ACC112 (cell line): ENCODE measurements at regions not wholly inside any gene's neighbourhood (a gene's known extent, or its start where the extent isn't known, plus 50 kb on each side); places are given as distances from the start of the nearest gene placed in this dataset.

ENCODE experiments used
- H2AFZ ChIP-seq: fragments of 200-600 bp; sonication (generic); one replicate; pipeline ENCODE4 v1.6.0; 2017; ENCODE audit warnings: antibody characterized with exemption, low read length; ENCODE audit not compliant: unreplicated experiment
- H3K27ac ChIP-seq: fragments of 200-600 bp; sonication (generic); 2 replicates; pipeline ENCODE4 v1.5.1; 2014; ENCODE audit warnings: low read depth, mild to moderate bottlenecking, antibody characterized with exemption, low read length, moderate library complexity
- H3K27me3 ChIP-seq: fragments of 200-600 bp; sonication (generic); 2 replicates; pipeline ENCODE4 v1.6.1; 2014; ENCODE audit warnings: mild to moderate bottlenecking, antibody characterized with exemption, low read length, moderate library complexity, mixed read lengths; ENCODE audit not compliant: insufficient read depth
- H3K36me3 ChIP-seq: fragments of 200-600 bp; sonication (generic); 2 replicates; pipeline ENCODE4 v1.6.1; 2016; ENCODE audit warnings: mild to moderate bottlenecking, antibody characterized with exemption, low read length, moderate library complexity, mixed read lengths; ENCODE audit not compliant: insufficient read depth
- H3K4me1 ChIP-seq: fragments of 200-600 bp; sonication (generic); one replicate; pipeline ENCODE4 v1.6.1; 2016; ENCODE audit warnings: low read length, mixed read lengths; ENCODE audit not compliant: insufficient read depth, unreplicated experiment, control insufficient read depth
- H3K4me3 ChIP-seq: fragments of 200-600 bp; sonication (generic); 2 replicates; pipeline ENCODE4 v1.5.1; 2014; ENCODE audit warnings: mild to moderate bottlenecking, low read depth, low read length
- H3K79me2 ChIP-seq: fragments of 200-600 bp; sonication (generic); one replicate; pipeline ENCODE4 v1.6.0; 2016; ENCODE audit warnings: low read length; ENCODE audit not compliant: control insufficient read depth, unreplicated experiment, insufficient read depth

DNA sequence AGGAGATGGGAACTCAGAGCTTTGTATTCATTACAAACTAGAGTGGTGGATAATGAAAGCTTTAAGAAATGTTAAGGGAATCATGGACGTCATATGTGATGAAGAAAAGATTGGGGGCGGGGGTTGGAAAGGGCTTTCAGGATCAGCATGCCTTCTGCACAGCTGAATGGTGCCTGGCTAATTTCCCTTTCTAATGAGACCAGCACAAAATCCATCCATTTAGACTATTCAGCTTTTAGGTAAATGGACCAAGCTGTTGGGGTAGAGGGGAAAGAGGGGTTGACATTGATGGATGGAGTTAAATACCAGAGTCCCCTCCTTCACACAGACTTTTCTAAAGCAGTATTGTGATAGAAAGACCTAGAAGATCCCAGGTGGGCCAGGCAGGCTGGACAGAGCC lies 737.9 kb upstream of the WWC1 start:
- Histone ChIP-seq H2AFZ (no peak overlapping the region), H3K27me3 (peaks cover 24% of the 10 kb centered on the region), H3K36me3 (no peaks in the 10 kb centered on the region), H3K79me2 (no peaks in the 10 kb centered on the region), H3K4me1 (no peaks in the 10 kb centered on the region), H3K27ac (no peak overlapping the region), H3K4me3 (no peak overlapping the region)

GRCh38 chr5:167554564-167555290 lies 736.7 kb upstream of the WWC1 start:
- Histone ChIP-seq H3K4me1 (no peaks in the 10 kb centered on the region), H3K27ac (no peak overlapping the region), H2AFZ (no peak overlapping the region), H3K36me3 (no peaks in the 10 kb centered on the region), H3K27me3 (peaks cover 36% of the 10 kb centered on the region), H3K79me2 (no peaks in the 10 kb centered on the region), H3K4me3 (no peak overlapping the region)

DNA sequence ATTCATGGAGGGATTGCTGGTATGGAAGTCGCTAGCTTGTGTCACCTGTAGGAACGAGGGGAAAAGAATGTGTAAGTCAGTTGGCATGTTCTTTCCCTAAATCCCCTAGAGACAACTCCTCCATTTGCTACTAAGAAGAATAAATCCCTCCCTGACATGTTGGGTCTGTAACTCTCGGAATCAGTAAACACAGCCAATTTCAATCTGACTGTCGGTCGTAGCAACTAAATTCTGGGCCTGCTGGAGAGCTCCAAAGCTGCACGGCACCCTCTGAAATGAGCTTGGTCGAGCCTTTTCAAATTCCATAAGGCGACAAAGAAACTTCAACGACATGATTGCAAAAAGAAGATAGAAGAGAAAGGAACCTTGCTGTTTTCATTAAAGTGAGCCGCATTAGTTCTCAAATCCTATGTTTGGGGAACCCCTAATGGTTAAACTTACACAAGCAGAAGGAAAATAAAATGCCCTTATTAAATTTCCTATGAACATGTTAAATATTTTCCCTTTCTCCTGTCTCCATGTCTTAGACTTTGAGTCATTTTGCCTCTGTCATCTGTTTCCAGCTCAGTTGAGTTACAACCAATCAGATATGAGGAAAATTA lies 735.8 kb upstream of the WWC1 start:
- no peaks in the 10 kb centered on the region for H3K79me2 ChIP-seq

DNA sequence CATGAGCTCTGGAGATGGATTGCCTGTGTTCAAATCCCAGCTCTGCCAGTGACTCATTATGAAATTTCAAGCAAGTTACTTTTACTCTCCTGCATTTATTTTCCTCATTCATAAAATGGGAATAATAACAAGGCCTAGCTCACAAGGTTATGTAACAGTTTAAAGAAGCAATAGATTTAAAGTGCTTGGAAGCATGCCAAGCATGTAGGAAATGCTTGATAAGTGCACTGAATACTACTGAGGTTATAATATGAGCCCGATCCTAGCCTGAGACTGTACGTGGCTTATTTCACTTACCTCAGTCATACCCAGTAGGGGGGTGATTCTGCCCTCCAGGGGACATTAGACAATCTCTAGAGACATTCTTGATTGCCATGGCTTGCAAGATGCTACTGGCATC lies 734.1 kb upstream of the WWC1 start:
- no peaks in the 10 kb centered on the region for H3K4me1 ChIP-seq
- H3K27me3 ChIP-seq = peaks cover 52% of the 10 kb centered on the region
- no peak overlapping the region for H2AFZ ChIP-seq
- H3K27ac ChIP-seq = no peak overlapping the region
- no peak overlapping the region for H3K4me3 ChIP-seq
- no peaks in the 10 kb centered on the region for H3K36me3 ChIP-seq
- no peaks in the 10 kb centered on the region for H3K79me2 ChIP-seq

More for the DNA sequence above, 735.8 kb upstream of the WWC1 start:
- H2AFZ ChIP-seq = no peak overlapping the region
- H3K27me3 ChIP-seq = peaks cover 36% of the 10 kb centered on the region
- no peak overlapping the region for H3K4me3 ChIP-seq
- no peaks in the 10 kb centered on the region for H3K4me1 ChIP-seq
- no peak overlapping the region for H3K27ac ChIP-seq
- H3K36me3 ChIP-seq = no peaks in the 10 kb centered on the region

- H2AFZ ChIP-seq = no peak overlapping the region
- H3K27ac ChIP-seq = no peak overlapping the region
- no peaks in the 10 kb centered on the region for H3K79me2 ChIP-seq
- H3K4me1 ChIP-seq = no peaks in the 10 kb centered on the region
- H3K36me3 ChIP-seq = no peaks in the 10 kb centered on the region
- H3K27me3 ChIP-seq = peaks cover 73% of the 10 kb centered on the region
- no peak overlapping the region for H3K4me3 ChIP-seq
These were observed 729.6 kb upstream of the WWC1 start for GRCh38 chr5:167561796-167562195.

DNA sequence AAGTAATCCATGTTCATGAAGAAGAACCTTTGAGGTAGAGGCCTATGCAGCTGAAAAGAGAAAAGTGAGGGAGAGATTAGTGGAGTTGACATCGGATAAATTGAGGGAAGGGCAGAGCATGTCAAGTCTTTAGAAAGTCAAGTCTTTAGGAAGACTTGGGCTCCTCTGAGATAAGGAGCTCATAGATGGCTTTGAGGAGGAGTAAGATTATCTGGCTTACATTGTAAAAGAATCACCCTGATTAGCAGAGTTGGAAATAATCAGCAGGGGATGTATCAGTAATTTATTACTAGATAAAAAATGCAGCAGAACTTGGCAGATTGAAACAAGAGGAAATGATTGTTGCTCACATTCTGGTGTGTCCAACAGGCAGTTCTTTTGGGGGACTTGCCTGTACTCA lies 727.2 kb upstream of the WWC1 start:
- no peaks in the 10 kb centered on the region for H3K36me3 ChIP-seq
- no peaks in the 10 kb centered on the region for H3K4me1 ChIP-seq
- peaks cover 67% of the 10 kb centered on the region for H3K27me3 ChIP-seq
- no peaks in the 10 kb centered on the region for H3K79me2 ChIP-seq
- no peak overlapping the region for H2AFZ ChIP-seq
- H3K27ac ChIP-seq = no peak overlapping the region
- no peak overlapping the region for H3K4me3 ChIP-seq

DNA sequence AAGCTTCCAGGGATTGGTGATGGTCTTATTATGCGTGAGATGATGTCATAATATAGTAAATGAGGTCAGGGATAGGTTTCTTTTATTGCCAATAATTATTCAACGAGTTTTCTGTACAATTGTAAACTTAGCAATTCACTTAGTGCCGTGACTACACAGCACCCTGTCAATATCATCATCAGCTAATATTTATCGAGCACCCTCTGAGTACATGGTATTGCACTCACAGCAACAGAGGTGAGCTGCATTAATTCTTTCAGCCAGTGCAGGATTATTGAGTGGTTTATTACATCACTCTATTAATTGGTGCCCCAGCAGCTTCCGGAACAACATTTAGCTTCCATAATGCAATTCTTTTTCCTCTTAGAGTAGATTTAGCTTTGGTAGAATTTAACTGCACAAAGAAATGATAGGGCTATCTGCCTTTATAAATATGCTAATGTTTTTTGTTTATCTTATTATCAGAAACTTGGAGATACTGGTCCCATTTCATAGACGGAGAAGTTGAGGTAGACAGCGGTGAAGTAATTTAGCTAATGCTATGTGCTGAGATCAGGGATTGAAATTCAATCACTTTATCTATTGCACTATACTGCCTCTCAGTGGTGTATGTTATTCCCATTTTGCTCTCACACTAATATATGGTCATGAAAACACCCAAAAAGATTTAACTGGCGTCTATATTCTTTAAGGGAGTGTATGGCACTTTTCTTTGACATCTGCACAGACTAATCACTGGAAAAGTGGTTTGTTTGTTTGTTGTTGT lies 726.1 kb upstream of the WWC1 start:
- Histone ChIP-seq H3K27me3 (peaks cover 73% of the 10 kb centered on the region), H2AFZ (no peak overlapping the region), H3K4me3 (no peak overlapping the region)

GRCh38 chr5:167570431-167570830 lies 721.0 kb upstream of the WWC1 start:
- Histone ChIP-seq H3K4me1 (peaks cover 6% of the 10 kb centered on the region), H2AFZ (no peak overlapping the region), H3K79me2 (no peaks in the 10 kb centered on the region), H3K36me3 (no peaks in the 10 kb centered on the region), H3K27me3 (peaks cover 83% of the 10 kb centered on the region), H3K27ac (no peak overlapping the region), H3K4me3 (no peak overlapping the region)

More for the DNA sequence above, 726.1 kb upstream of the WWC1 start:
- no peaks in the 10 kb centered on the region for H3K4me1 ChIP-seq
- no peaks in the 10 kb centered on the region for H3K36me3 ChIP-seq
- no peak overlapping the region for H3K27ac ChIP-seq
- H3K79me2 ChIP-seq = no peaks in the 10 kb centered on the region

GRCh38 chr5:167571824-167572223 lies 719.6 kb upstream of the WWC1 start:
- H2AFZ ChIP-seq = no peak overlapping the region
- H3K4me3 ChIP-seq = no peak overlapping the region
- no peak overlapping the region for H3K27ac ChIP-seq
- no peaks in the 10 kb centered on the region for H3K36me3 ChIP-seq
- H3K79me2 ChIP-seq = no peaks in the 10 kb centered on the region
- H3K4me1 ChIP-seq = peaks cover 6% of the 10 kb centered on the region
- peaks cover 89% of the 10 kb centered on the region for H3K27me3 ChIP-seq

DNA sequence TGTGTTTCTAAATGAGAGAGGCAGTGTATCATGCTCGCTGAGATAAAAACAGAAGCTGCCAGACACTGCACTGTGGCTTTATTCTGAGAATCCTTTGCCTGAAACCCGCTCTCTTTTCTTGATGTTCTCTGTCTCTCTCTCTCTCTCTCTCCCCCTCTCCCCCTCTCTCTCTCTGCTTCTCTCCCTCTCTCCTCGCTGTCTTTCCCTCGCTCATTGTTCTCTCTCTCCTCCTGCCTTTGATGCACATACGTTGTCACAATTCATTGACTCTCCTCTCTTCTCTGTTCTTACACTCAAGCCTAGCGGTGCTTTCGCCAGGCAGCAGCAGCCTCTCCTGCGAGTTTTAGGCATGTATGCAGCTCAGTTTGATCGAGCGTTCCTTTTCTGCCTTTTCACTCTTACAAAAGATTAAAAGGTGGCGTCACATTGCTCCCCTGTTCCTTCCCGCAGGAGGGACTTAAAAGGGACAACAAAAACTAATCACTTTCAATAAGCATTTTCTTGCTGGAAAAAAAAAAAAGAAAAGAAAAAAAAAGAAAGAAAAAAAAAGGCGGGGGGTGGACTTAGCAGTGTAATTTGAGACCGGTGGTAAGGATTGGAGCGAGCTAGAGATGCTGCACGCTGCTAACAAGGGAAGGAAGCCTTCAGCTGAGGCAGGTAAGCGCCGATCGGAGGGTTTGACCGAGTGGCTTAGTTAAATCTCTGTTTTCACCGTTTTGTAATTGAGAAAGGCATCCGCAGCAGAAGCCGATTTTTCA lies 717.9 kb upstream of the WWC1 start:
- peaks cover 6% of the 10 kb centered on the region for H3K4me1 ChIP-seq
- H3K36me3 ChIP-seq = no peaks in the 10 kb centered on the region
- no peak overlapping the region for H3K27ac ChIP-seq
- peaks cover 89% of the 10 kb centered on the region for H3K27me3 ChIP-seq
- no peaks in the 10 kb centered on the region for H3K79me2 ChIP-seq
- peak overlapping the region; percentile 26 for H3K4me3 ChIP-seq
- peak overlapping the region; percentile 41 for H2AFZ ChIP-seq
